ENCODE measurements at regions not wholly inside any gene's neighbourhood (a gene's known extent, or its start where the extent isn't known, plus 50 kb on each side); places are given as distances from the start of the nearest gene placed in this dataset.

- no peaks in the 10 kb centered on the region for H3K79me2 ChIP-seq (ENCODE audit: insufficient read depth, low read depth, low read length)
- no peak overlapping the region for H3K4me3 ChIP-seq (ENCODE audit: low read depth, low read length, poor library complexity, severe bottlenecking)
- DNase-seq (ENCODE audit: low spot score), result no peak
- ChIA-PET CTCF (ENCODE audit: unreplicated experiment) (no interaction called here), POLR2A (no interaction called here)
- intact Hi-C loops (cut with micrococcal nuclease; ENCODE audit: unreplicated experiment), result no loop called here
- H3K9me3 ChIP-seq (ENCODE audit: low read length), result no peaks in the 10 kb centered on the region
- no peak overlapping the region for H2AFZ ChIP-seq (ENCODE audit: low read length)
- H3K9me2 ChIP-seq (ENCODE audit: insufficient read depth, low read length), result no peaks in the 10 kb centered on the region
- H3K27ac ChIP-seq (ENCODE audit: low read depth, low read length, poor library complexity, severe bottlenecking), result no peak overlapping the region
- BruUV-seq (replicated peaks), result no TSS peak
- no peaks in the 10 kb centered on the region for H3K4me1 ChIP-seq (ENCODE audit: insufficient read depth, low read length, poor library complexity, severe bottlenecking)
- no peak overlapping the region for H3K4me2 ChIP-seq (ENCODE audit: low read length)
- no peaks in the 10 kb centered on the region for H3K36me3 ChIP-seq (ENCODE audit: insufficient read depth, low read length)
- H4K20me1 ChIP-seq (ENCODE audit: insufficient read depth, low read length), result no peaks in the 10 kb centered on the region
- TF ChIP-seq CTCF (conservative IDR thresholded peaks at IDR 0.05; ENCODE audit: low read length) (no peak), EZH2phosphoT487 (IDR thresholded peaks at IDR 0.05; ENCODE audit: borderline replicate concordance, low read depth, low read length) (no peak)
Observed at GRCh38 chr1:213602796-213603486, 384.8 kb upstream of the PROX1 start.

GRCh38 chr1:213604477-213604876 is 383.3 kb upstream of the PROX1 start:
- Histone ChIP-seq H3K4me3 (ENCODE audit: low read depth, low read length, poor library complexity, severe bottlenecking) (no peak overlapping the region), H4K20me1 (ENCODE audit: insufficient read depth, low read length) (no peaks in the 10 kb centered on the region), H3K9me2 (ENCODE audit: insufficient read depth, low read length) (no peaks in the 10 kb centered on the region), H3K9me3 (ENCODE audit: low read length) (no peaks in the 10 kb centered on the region), H3K4me1 (ENCODE audit: insufficient read depth, low read length, poor library complexity, severe bottlenecking) (no peaks in the 10 kb centered on the region), H3K79me2 (ENCODE audit: insufficient read depth, low read depth, low read length) (no peaks in the 10 kb centered on the region), H2AFZ (ENCODE audit: low read length) (no peak overlapping the region), H3K36me3 (ENCODE audit: insufficient read depth, low read length) (no peaks in the 10 kb centered on the region), H3K27ac (ENCODE audit: low read depth, low read length, poor library complexity, severe bottlenecking) (no peak overlapping the region), H3K4me2 (ENCODE audit: low read length) (no peak overlapping the region)
- TF ChIP-seq EZH2phosphoT487 (IDR thresholded peaks at IDR 0.05; ENCODE audit: borderline replicate concordance, low read depth, low read length) (no peak), CTCF (conservative IDR thresholded peaks at IDR 0.05; ENCODE audit: low read length) (no peak)
- ChIA-PET POLR2A (no interaction called here), CTCF (ENCODE audit: unreplicated experiment) (no interaction called here)
- intact Hi-C loops (cut with micrococcal nuclease; ENCODE audit: unreplicated experiment), result no loop called here
- no TSS peak for BruUV-seq (replicated peaks)
- DNase-seq (ENCODE audit: low spot score), result no peak

- no peak overlapping the region for H3K4me3 ChIP-seq (ENCODE audit: low read depth, low read length, poor library complexity, severe bottlenecking)
- no peaks in the 10 kb centered on the region for H3K9me3 ChIP-seq (ENCODE audit: low read length)
- H3K36me3 ChIP-seq (ENCODE audit: insufficient read depth, low read length), result no peaks in the 10 kb centered on the region
- BruUV-seq (replicated peaks), result no TSS peak
- CTCF ChIA-PET (ENCODE audit: unreplicated experiment), result no interaction called here
- no peak for DNase-seq (ENCODE audit: low spot score)
- H3K4me1 ChIP-seq (ENCODE audit: insufficient read depth, low read length, poor library complexity, severe bottlenecking), result no peaks in the 10 kb centered on the region
- no peaks in the 10 kb centered on the region for H3K9me2 ChIP-seq (ENCODE audit: insufficient read depth, low read length)
- intact Hi-C loops (cut with micrococcal nuclease; ENCODE audit: unreplicated experiment), result no loop called here
- H2AFZ ChIP-seq (ENCODE audit: low read length), result no peak overlapping the region
- no peak for TF ChIP-seq EZH2phosphoT487 (IDR thresholded peaks at IDR 0.05; ENCODE audit: borderline replicate concordance, low read depth, low read length)
- TF ChIP-seq CTCF (conservative IDR thresholded peaks at IDR 0.05; ENCODE audit: low read length), result no peak
- no peak overlapping the region for H3K4me2 ChIP-seq (ENCODE audit: low read length)
- POLR2A ChIA-PET, result no interaction called here
- H4K20me1 ChIP-seq (ENCODE audit: insufficient read depth, low read length), result no peaks in the 10 kb centered on the region
- no peak overlapping the region for H3K27ac ChIP-seq (ENCODE audit: low read depth, low read length, poor library complexity, severe bottlenecking)
- no peaks in the 10 kb centered on the region for H3K79me2 ChIP-seq (ENCODE audit: insufficient read depth, low read depth, low read length)
Observed at GRCh38 chr1:213605732-213606131, 382.0 kb upstream of the PROX1 start.
